ENCODE measurements at regions not wholly inside any gene's neighbourhood (a gene's known extent, or its start where the extent isn't known, plus 50 kb on each side); places are given as distances from the start of the nearest gene placed in this dataset.

- no peak for DNase-seq
Observed at GRCh38 chr4:4808086-4808485, 51.4 kb upstream of the MSX1 start.

- DNase-seq = no peak
Observed at GRCh38 chr4:4805887-4806286, 53.6 kb upstream of the MSX1 start.

GRCh38 chr4:4803912-4804296, 55.6 kb upstream of the MSX1 start:
- no peak for DNase-seq

GRCh38 chr4:4803216-4803911, 56.1 kb upstream of the MSX1 start:
- DNase-seq = no peak

GRCh38 chr4:4800646-4801408, 58.6 kb upstream of the MSX1 start:
- DNase-seq = no peak

GRCh38 chr4:4794421-4794820, 65.0 kb upstream of the MSX1 start:
- no peak for DNase-seq

GRCh38 chr4:4792466-4792865, 67.0 kb upstream of the MSX1 start:
- DNase-seq = no peak

- no peak for DNase-seq
Observed at GRCh38 chr4:4791299-4792111, 68.0 kb upstream of the MSX1 start.

GRCh38 chr4:4789462-4789861, 70.0 kb upstream of the MSX1 start:
- no peak for DNase-seq

GRCh38 chr4:4788573-4788972, 70.9 kb upstream of the MSX1 start:
- DNase-seq = no peak

GRCh38 chr4:4787421-4787820, 72.0 kb upstream of the MSX1 start:
- no peak for DNase-seq

GRCh38 chr4:4784379-4784778, 75.1 kb upstream of the MSX1 start:
- DNase-seq = no peak

- no peak for DNase-seq
Observed at GRCh38 chr4:4783847-4784246, 75.6 kb upstream of the MSX1 start.

GRCh38 chr4:4782969-4783368, 76.5 kb upstream of the MSX1 start:
- no peak for DNase-seq

GRCh38 chr4:4781936-4782707, 77.3 kb upstream of the MSX1 start:
- DNase-seq = no peak

- DNase-seq = no peak
Observed at GRCh38 chr4:4780729-4781244, 78.7 kb upstream of the MSX1 start.

- DNase-seq = no peak
Observed at GRCh38 chr4:4779486-4779885, 80.0 kb upstream of the MSX1 start.

- DNase-seq = no peak
Observed at GRCh38 chr4:4779054-4779453, 80.4 kb upstream of the MSX1 start.

GRCh38 chr4:4778554-4778953, 80.9 kb upstream of the MSX1 start:
- no peak for DNase-seq

GRCh38 chr4:4776934-4777333, 82.5 kb upstream of the MSX1 start:
- no peak for DNase-seq

GRCh38 chr4:4776335-4776734, 83.1 kb upstream of the MSX1 start:
- no peak for DNase-seq

GRCh38 chr4:4775493-4776004, 83.9 kb upstream of the MSX1 start:
- no peak for DNase-seq

- DNase-seq = no peak
Observed at GRCh38 chr4:4772534-4772933, 86.9 kb upstream of the MSX1 start.
